ENCODE measurements at regions not wholly inside any gene's neighbourhood (a gene's known extent, or its start where the extent isn't known, plus 50 kb on each side); places are given as distances from the start of the nearest gene placed in this dataset.

DNA sequence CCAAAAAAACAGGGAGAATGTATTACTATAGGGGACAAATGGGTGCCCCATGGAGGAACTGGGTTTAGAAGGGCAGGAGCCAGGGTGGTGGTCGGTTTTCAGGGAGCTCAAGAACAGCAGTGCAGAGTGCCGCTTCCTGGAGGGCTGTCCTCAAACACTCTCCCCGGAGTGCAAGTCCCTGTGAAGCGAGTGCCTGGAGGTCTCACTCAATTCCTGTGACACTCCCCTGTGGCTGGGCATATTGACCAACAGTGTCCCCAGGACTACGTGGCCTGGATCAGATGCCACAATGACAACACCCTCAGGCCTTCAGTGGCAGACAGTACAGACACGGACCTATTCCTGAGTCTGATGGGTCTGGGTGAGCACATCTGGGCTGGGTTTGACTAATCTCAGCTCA, 412.1 kb upstream of the IRX2 start:
- H3K27ac Mint-ChIP-seq = no peak overlapping the region
- ATAC-seq (ENCODE audit: low read depth) = no peak
- TF ChIP-seq, protein P1, sequence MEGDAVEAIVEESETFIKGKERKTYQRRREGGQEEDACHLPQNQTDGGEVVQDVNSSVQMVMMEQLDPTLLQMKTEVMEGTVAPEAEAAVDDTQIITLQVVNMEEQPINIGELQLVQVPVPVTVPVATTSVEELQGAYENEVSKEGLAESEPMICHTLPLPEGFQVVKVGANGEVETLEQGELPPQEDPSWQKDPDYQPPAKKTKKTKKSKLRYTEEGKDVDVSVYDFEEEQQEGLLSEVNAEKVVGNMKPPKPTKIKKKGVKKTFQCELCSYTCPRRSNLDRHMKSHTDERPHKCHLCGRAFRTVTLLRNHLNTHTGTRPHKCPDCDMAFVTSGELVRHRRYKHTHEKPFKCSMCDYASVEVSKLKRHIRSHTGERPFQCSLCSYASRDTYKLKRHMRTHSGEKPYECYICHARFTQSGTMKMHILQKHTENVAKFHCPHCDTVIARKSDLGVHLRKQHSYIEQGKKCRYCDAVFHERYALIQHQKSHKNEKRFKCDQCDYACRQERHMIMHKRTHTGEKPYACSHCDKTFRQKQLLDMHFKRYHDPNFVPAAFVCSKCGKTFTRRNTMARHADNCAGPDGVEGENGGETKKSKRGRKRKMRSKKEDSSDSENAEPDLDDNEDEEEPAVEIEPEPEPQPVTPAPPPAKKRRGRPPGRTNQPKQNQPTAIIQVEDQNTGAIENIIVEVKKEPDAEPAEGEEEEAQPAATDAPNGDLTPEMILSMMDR (IDR thresholded peaks at IDR 0.05) = no peak
- no peak for TF ChIP-seq EZH2 (IDR thresholded peaks at IDR 0.05; ENCODE audit: borderline replicate concordance, insufficient read depth, low read depth, low read length, poor library complexity, severe bottlenecking)
- CTCF ChIA-PET = no interaction called here
- POLR2A ChIA-PET = no interaction called here
- no peak overlapping the region for H3K4me3 Mint-ChIP-seq
- Histone ChIP-seq H3K27me3 (replicated peaks in 1 of 4; ENCODE audit: control extremely low read depth in 1 of 4, control insufficient read depth in 3 of 4, insufficient read depth in 4 of 4, low read length in 3 of 4) (no peaks in the 10 kb centered on the region), H3K4me1 (ENCODE audit: control insufficient read depth in 2 of 2, insufficient read depth in 2 of 2, low read length in 2 of 2) (no peaks in the 10 kb centered on the region), H3K27ac (ENCODE audit: low read length in 2 of 2) (no peak overlapping the region), H3K9me3 (ENCODE audit: control extremely low read depth in 1 of 3, control insufficient read depth in 2 of 3, insufficient read depth in 1 of 3, low read length in 2 of 3) (peaks cover 3 to 29% (median 4%) of the 10 kb centered on the region in 3 donors), H4K20me1 (ENCODE audit: control insufficient read depth, insufficient read depth, low read length, poor library complexity, severe bottlenecking) (no peaks in the 10 kb centered on the region), H3K36me3 (replicated peaks in 1 of 2; ENCODE audit: control extremely low read depth in 1 of 2, control insufficient read depth in 1 of 2, extremely low read depth in 1 of 2, insufficient read depth in 2 of 2, low read length in 1 of 2) (no peaks in the 10 kb centered on the region), H3K9ac (ENCODE audit: low read length) (no peak overlapping the region), H3K4me2 (replicated peaks; ENCODE audit: low read depth, low read length, poor library complexity, severe bottlenecking) (no peak overlapping the region), H2AFZ (ENCODE audit: insufficient read depth, low read depth, low read length, poor library complexity, severe bottlenecking) (no peak overlapping the region), H3K4me3 (ENCODE audit: control extremely low read depth in 1 of 5, extremely low read depth in 1 of 5, insufficient read depth in 1 of 5, low read depth in 2 of 5, low read length in 4 of 5) (no peak overlapping the region), H3K79me2 (ENCODE audit: control insufficient read depth, insufficient read depth, low read length) (no peaks in the 10 kb centered on the region)
- intact Hi-C loops (cut with micrococcal nuclease) = no loop called here
- WGBS (ENCODE audit: insufficient coverage) = 78% methylated on average over 6 of the region's 6 CpGs
- H3K9me3 Mint-ChIP-seq (ENCODE audit: insufficient read depth) = peaks cover 3% of the 10 kb centered on the region
- no peaks in the 10 kb centered on the region for H3K4me1 Mint-ChIP-seq
- no peak for DNase-seq
- H3K27me3 Mint-ChIP-seq = no peaks in the 10 kb centered on the region

- Mint-ChIP-seq H3K4me1 (no peaks in the 10 kb centered on the region), H3K27me3 (no peaks in the 10 kb centered on the region), H3K27ac (no peak overlapping the region), H3K9me3 (ENCODE audit: insufficient read depth) (peaks cover 3% of the 10 kb centered on the region), H3K4me3 (no peak overlapping the region)
- Histone ChIP-seq H3K79me2 (ENCODE audit: control insufficient read depth, insufficient read depth, low read length) (no peaks in the 10 kb centered on the region), H3K27ac (ENCODE audit: low read length in 2 of 2) (no peak overlapping the region), H4K20me1 (ENCODE audit: control insufficient read depth, insufficient read depth, low read length, poor library complexity, severe bottlenecking) (no peaks in the 10 kb centered on the region), H3K27me3 (replicated peaks in 1 of 4; ENCODE audit: control extremely low read depth in 1 of 4, control insufficient read depth in 3 of 4, insufficient read depth in 4 of 4, low read length in 3 of 4) (no peaks in the 10 kb centered on the region), H3K9me3 (ENCODE audit: control extremely low read depth in 1 of 3, control insufficient read depth in 2 of 3, insufficient read depth in 1 of 3, low read length in 2 of 3) (peaks cover 0 to 24% (median 0%) of the 10 kb centered on the region in 3 donors), H3K9ac (ENCODE audit: low read length) (no peak overlapping the region), H3K36me3 (replicated peaks in 1 of 2; ENCODE audit: control extremely low read depth in 1 of 2, control insufficient read depth in 1 of 2, extremely low read depth in 1 of 2, insufficient read depth in 2 of 2, low read length in 1 of 2) (no peaks in the 10 kb centered on the region), H3K4me2 (replicated peaks; ENCODE audit: low read depth, low read length, poor library complexity, severe bottlenecking) (no peak overlapping the region), H2AFZ (ENCODE audit: insufficient read depth, low read depth, low read length, poor library complexity, severe bottlenecking) (no peak overlapping the region), H3K4me1 (ENCODE audit: control insufficient read depth in 2 of 2, insufficient read depth in 2 of 2, low read length in 2 of 2) (no peaks in the 10 kb centered on the region), H3K4me3 (ENCODE audit: control extremely low read depth in 1 of 5, extremely low read depth in 1 of 5, insufficient read depth in 1 of 5, low read depth in 2 of 5, low read length in 4 of 5) (no peak overlapping the region)
- TF ChIP-seq, protein P1 (IDR thresholded peaks at IDR 0.05) = no peak
- ChIA-PET CTCF (no interaction called here), POLR2A (no interaction called here)
- ATAC-seq (ENCODE audit: low read depth) (no peak), DNase-seq (no peak)
- 94% methylated on average over 3 of the region's 8 CpGs for WGBS (ENCODE audit: insufficient coverage)
- intact Hi-C loops (cut with micrococcal nuclease) = no loop called here
Observed at GRCh38 chr5:3161672-3162071, 410.2 kb upstream of the IRX2 start.
